ENCODE measurements at regions not wholly inside any gene's neighbourhood (a gene's known extent, or its start where the extent isn't known, plus 50 kb on each side); places are given as distances from the start of the nearest gene placed in this dataset.

DNA sequence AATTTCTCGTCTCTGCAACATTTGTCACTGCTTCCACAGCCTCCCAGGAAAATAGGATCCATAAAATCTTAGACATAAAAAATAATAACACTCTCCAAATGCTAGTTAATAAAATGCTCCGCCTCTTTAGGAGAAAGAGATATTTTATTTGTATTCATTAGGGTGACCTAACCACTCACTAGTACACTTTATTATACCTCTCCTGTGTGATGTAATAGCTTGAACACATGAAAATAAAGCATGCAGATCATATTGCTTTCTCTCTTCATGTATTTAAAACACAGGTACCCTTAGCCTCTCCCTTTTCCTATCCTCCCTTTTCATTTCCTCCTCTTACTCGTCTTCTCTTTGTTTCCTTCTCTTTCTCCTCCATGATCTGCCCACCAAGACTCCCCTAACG is 694.2 kb downstream of the EPHA4 start:
- Histone ChIP-seq H2AFZ (ENCODE audit: low read length) (no peak overlapping the region), H3K9me2 (replicated peaks; ENCODE audit: low read depth, low read length) (no peaks in the 10 kb centered on the region), H3K79me2 (ENCODE audit: insufficient read depth, low read length) (no peaks in the 10 kb centered on the region), H3F3A (ENCODE audit: low read depth) (no peaks in the 10 kb centered on the region), H3K4me3 (ENCODE audit: low read length, poor library complexity, severe bottlenecking) (no peak overlapping the region), H3K9me3 (ENCODE audit: insufficient read depth, low read depth, low read length) (no peaks in the 10 kb centered on the region), H3K27me3 (ENCODE audit: insufficient read depth, low read length, poor library complexity, severe bottlenecking) (no peaks in the 10 kb centered on the region), H3K4me1 (ENCODE audit: insufficient read depth, low read length, poor library complexity, severe bottlenecking) (no peaks in the 10 kb centered on the region), H3K4me2 (ENCODE audit: low read depth, low read length, poor library complexity, severe bottlenecking) (no peak overlapping the region), H3K9ac (ENCODE audit: low read depth, low read length, poor library complexity, severe bottlenecking) (no peak overlapping the region), H3K36me3 (ENCODE audit: insufficient read depth, low read length) (no peaks in the 10 kb centered on the region), H4K20me1 (ENCODE audit: insufficient read depth, low read length, poor library complexity, severe bottlenecking) (no peaks in the 10 kb centered on the region)
- no peak for TF ChIP-seq EZH2phosphoT487 (IDR thresholded peaks at IDR 0.05; ENCODE audit: borderline replicate concordance)
- TF ChIP-seq, protein P1, sequence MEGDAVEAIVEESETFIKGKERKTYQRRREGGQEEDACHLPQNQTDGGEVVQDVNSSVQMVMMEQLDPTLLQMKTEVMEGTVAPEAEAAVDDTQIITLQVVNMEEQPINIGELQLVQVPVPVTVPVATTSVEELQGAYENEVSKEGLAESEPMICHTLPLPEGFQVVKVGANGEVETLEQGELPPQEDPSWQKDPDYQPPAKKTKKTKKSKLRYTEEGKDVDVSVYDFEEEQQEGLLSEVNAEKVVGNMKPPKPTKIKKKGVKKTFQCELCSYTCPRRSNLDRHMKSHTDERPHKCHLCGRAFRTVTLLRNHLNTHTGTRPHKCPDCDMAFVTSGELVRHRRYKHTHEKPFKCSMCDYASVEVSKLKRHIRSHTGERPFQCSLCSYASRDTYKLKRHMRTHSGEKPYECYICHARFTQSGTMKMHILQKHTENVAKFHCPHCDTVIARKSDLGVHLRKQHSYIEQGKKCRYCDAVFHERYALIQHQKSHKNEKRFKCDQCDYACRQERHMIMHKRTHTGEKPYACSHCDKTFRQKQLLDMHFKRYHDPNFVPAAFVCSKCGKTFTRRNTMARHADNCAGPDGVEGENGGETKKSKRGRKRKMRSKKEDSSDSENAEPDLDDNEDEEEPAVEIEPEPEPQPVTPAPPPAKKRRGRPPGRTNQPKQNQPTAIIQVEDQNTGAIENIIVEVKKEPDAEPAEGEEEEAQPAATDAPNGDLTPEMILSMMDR (conservative IDR thresholded peaks at IDR 0.05; ENCODE audit: low read length): no peak

DNA sequence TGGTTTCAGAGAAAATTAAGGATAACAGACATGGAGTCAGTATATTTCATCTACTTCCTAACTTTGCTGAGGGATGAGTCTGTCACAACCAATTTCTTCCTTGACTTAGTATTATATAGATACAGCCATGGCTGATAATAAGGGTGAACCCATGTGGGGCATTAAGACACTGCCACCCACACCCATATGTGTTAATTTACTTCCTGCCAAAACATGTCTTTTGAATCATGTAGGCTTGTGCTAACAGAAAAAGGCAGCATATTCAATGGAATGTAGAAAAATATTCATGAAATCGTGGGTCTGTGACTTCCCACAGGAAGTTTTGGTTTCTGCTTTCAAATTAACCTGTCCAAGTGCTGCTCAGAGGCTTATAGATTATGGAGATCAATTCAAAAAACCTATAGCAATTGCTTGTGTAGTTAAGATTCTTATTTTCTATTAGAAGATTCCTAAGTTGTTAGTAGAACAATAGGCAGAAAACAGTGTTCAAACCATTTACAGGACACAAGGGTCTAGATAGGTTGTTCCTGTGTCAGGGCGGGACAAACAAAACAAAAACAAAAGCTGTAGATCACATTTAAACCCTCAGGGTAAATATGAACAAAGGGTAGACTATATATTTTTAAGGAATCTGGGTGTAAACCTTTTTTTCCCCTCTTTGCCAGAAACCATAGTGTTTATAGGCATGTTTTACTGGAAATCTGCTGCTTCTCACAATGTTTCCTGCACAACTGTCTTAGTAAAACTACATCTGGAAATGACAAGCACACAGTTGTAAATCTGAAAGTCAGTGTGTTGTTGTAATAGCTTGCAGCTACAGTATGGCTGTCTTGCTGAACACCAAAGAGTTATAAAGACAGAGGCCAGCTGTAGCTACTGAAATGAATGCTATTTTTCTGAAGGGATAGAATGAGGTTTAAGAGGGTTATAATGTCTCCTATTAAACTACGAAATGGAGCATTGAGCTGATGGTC is 691.2 kb downstream of the EPHA4 start:
- H3K4me2 ChIP-seq (ENCODE audit: low read depth, low read length, poor library complexity, severe bottlenecking): no peak overlapping the region
- H3K9ac ChIP-seq (ENCODE audit: low read depth, low read length, poor library complexity, severe bottlenecking): no peak overlapping the region
- no peaks in the 10 kb centered on the region for H3K79me2 ChIP-seq (ENCODE audit: insufficient read depth, low read length)
- H3K27me3 ChIP-seq (ENCODE audit: insufficient read depth, low read length, poor library complexity, severe bottlenecking): no peaks in the 10 kb centered on the region
- H4K20me1 ChIP-seq (ENCODE audit: insufficient read depth, low read length, poor library complexity, severe bottlenecking): no peaks in the 10 kb centered on the region
- H2AFZ ChIP-seq (ENCODE audit: low read length): no peak overlapping the region
- TF ChIP-seq EZH2phosphoT487 (IDR thresholded peaks at IDR 0.05; ENCODE audit: borderline replicate concordance): no peak
- TF ChIP-seq, protein P1 (conservative IDR thresholded peaks at IDR 0.05; ENCODE audit: low read length): no peak
- no peaks in the 10 kb centered on the region for H3F3A ChIP-seq (ENCODE audit: low read depth)
- no peaks in the 10 kb centered on the region for H3K36me3 ChIP-seq (ENCODE audit: insufficient read depth, low read length)
- H3K4me1 ChIP-seq (ENCODE audit: insufficient read depth, low read length, poor library complexity, severe bottlenecking): no peaks in the 10 kb centered on the region
- no peaks in the 10 kb centered on the region for H3K9me2 ChIP-seq (replicated peaks; ENCODE audit: low read depth, low read length)
- no peak overlapping the region for H3K4me3 ChIP-seq (ENCODE audit: low read length, poor library complexity, severe bottlenecking)
- no peaks in the 10 kb centered on the region for H3K9me3 ChIP-seq (ENCODE audit: insufficient read depth, low read depth, low read length)

DNA sequence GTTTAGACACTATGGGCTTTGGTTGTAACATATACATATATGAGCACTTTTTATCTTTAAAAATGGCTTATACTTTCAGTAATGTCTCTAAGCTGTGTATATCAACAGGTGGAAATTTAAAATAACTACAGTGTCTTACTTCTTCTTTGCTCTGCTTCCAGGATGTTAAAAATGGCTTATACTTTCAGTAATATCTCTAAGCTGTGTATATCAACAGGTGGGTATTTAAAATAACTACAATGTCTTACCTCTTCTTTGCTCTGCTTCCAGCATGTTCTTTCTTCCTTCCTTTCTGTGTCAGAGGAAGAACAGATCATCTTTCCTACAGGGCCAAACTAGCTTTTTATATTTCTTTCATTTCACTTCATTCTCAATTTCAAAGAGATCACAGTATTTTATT is 689.6 kb downstream of the EPHA4 start:
- H2AFZ ChIP-seq (ENCODE audit: low read length): no peak overlapping the region
- no peaks in the 10 kb centered on the region for H3K27me3 ChIP-seq (ENCODE audit: insufficient read depth, low read length, poor library complexity, severe bottlenecking)
- no peak overlapping the region for H3K4me3 ChIP-seq (ENCODE audit: low read length, poor library complexity, severe bottlenecking)
- no peak overlapping the region for H3K9ac ChIP-seq (ENCODE audit: low read depth, low read length, poor library complexity, severe bottlenecking)
- H3K4me1 ChIP-seq (ENCODE audit: insufficient read depth, low read length, poor library complexity, severe bottlenecking): no peaks in the 10 kb centered on the region
- TF ChIP-seq EZH2phosphoT487 (IDR thresholded peaks at IDR 0.05; ENCODE audit: borderline replicate concordance): no peak
- TF ChIP-seq, protein P1 (conservative IDR thresholded peaks at IDR 0.05; ENCODE audit: low read length): no peak
- H3K9me2 ChIP-seq (replicated peaks; ENCODE audit: low read depth, low read length): no peaks in the 10 kb centered on the region
- H4K20me1 ChIP-seq (ENCODE audit: insufficient read depth, low read length, poor library complexity, severe bottlenecking): no peaks in the 10 kb centered on the region
- H3K9me3 ChIP-seq (ENCODE audit: insufficient read depth, low read depth, low read length): no peaks in the 10 kb centered on the region
- H3K4me2 ChIP-seq (ENCODE audit: low read depth, low read length, poor library complexity, severe bottlenecking): no peak overlapping the region
- no peaks in the 10 kb centered on the region for H3K79me2 ChIP-seq (ENCODE audit: insufficient read depth, low read length)
- H3F3A ChIP-seq (ENCODE audit: low read depth): no peaks in the 10 kb centered on the region
- H3K36me3 ChIP-seq (ENCODE audit: insufficient read depth, low read length): no peaks in the 10 kb centered on the region

All from Loucy (cell line).